GDM1 (cell line): ENCODE measurements at regions not wholly inside any gene's neighbourhood (a gene's known extent, or its start where the extent isn't known, plus 50 kb on each side); places are given as distances from the start of the nearest gene placed in this dataset.
A peak's percentile ranks its signal among the peaks of the same experiment; 100 is the strongest.
"Not testable (repeated sequence)": the region's sequence is repeated elsewhere in the genome, so short reads cannot be mapped to it uniquely, and the experiment has no call there.

Experiments
- DNase-seq: peaks from one replicate; lab custom pipeline; 2025; lab: John Stamatoyannopoulos, UW

- DNase-seq = no peak
Measured at GRCh38 chr6:137545073-137545472, 50.9 kb upstream of the OLIG3 start.

GRCh38 chr6:137547186-137547585 lies 53.0 kb upstream of the OLIG3 start:
- DNase-seq = no peak

GRCh38 chr6:137547601-137548000 lies 53.4 kb upstream of the OLIG3 start:
- DNase-seq = no peak

GRCh38 chr6:137549106-137549505 lies 54.9 kb upstream of the OLIG3 start:
- DNase-seq = no peak

- no peak for DNase-seq
Measured at GRCh38 chr6:137550535-137550934, 56.3 kb upstream of the OLIG3 start.

- no peak for DNase-seq
Measured at GRCh38 chr6:137552146-137552545, 58.0 kb upstream of the OLIG3 start.

- no peak for DNase-seq
Measured at GRCh38 chr6:137552809-137553208, 58.6 kb upstream of the OLIG3 start.

- not testable (repeated sequence) for DNase-seq
Measured at GRCh38 chr6:137559521-137560183, 65.5 kb upstream of the OLIG3 start.

- DNase-seq = no peak
Measured at GRCh38 chr6:137560184-137560563, 66.0 kb upstream of the OLIG3 start.

GRCh38 chr6:137568067-137568466 lies 73.9 kb upstream of the OLIG3 start:
- DNase-seq = no peak

GRCh38 chr6:137570393-137570792 lies 76.2 kb upstream of the OLIG3 start:
- DNase-seq = no peak

GRCh38 chr6:137571854-137572253 lies 77.7 kb upstream of the OLIG3 start:
- DNase-seq = no peak

GRCh38 chr6:137573739-137574138 lies 79.5 kb upstream of the OLIG3 start:
- DNase-seq = no peak

GRCh38 chr6:137579612-137580011 lies 85.4 kb upstream of the OLIG3 start:
- DNase-seq = no peak

GRCh38 chr6:137581019-137581707 lies 87.0 kb upstream of the OLIG3 start:
- no peak for DNase-seq

GRCh38 chr6:137583519-137583918 lies 89.3 kb upstream of the OLIG3 start:
- not testable (repeated sequence) for DNase-seq

GRCh38 chr6:137588472-137588871 lies 94.3 kb upstream of the OLIG3 start:
- no peak for DNase-seq

GRCh38 chr6:137589067-137589848 lies 95.1 kb upstream of the OLIG3 start:
- DNase-seq = peak; percentile 40

GRCh38 chr6:137590684-137591083 lies 96.5 kb upstream of the OLIG3 start:
- no peak for DNase-seq

GRCh38 chr6:137601471-137601870 lies 107.3 kb upstream of the OLIG3 start:
- DNase-seq = no peak

GRCh38 chr6:137602313-137603197 lies 108.4 kb upstream of the OLIG3 start:
- no peak for DNase-seq

GRCh38 chr6:137610702-137611101 lies 116.5 kb upstream of the OLIG3 start:
- DNase-seq = no peak
